Fibroblast of pulmonary artery (primary cell): ENCODE measurements at regions not wholly inside any gene's neighbourhood (a gene's known extent, or its start where the extent isn't known, plus 50 kb on each side); places are given as distances from the start of the nearest gene placed in this dataset.

Experiments used
- DNase-seq: peaks from one replicate; pipeline ENCODE4 v3.0.0-alpha.2; 2010; ENCODE audit warnings: low read depth
- H3K4me3 ChIP-seq: replicated peaks from 2 replicates; pipeline ENCODE4 v1.5.1; 2011; ENCODE audit warnings: low read depth, mild to moderate bottlenecking, control low read depth, low read length, moderate library complexity
- TF ChIP-seq, protein P1 (sequence below): IDR thresholded peaks from 2 replicates; pipeline ENCODE4 v1.5.1; 2011; ENCODE audit warnings: mild to moderate bottlenecking, control low read depth, low read length, inconsistent platforms; ENCODE audit errors: missing control alignments

DNA sequence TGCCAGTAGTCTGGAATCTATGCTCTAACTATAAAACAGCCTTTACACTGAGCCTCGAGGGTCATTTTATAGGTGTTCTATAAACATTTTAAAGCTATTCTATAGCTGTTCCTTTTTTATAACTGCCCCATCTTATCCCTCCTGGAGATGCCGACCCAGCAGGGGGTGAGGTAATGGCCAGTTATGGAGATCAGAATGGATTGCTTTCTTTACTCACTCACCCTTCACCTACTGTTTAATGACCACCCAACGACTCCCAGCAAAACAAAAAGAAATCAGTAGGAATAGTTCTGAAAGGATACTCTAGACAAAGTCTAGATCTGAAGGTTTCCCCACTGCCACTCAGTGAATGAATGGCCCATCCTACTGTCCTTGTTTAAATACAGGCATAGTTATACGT lies 1113.1 kb downstream of the FAT4 start:
- no peak overlapping the region for H3K4me3 ChIP-seq
- no peak for DNase-seq
- TF ChIP-seq, protein P1, sequence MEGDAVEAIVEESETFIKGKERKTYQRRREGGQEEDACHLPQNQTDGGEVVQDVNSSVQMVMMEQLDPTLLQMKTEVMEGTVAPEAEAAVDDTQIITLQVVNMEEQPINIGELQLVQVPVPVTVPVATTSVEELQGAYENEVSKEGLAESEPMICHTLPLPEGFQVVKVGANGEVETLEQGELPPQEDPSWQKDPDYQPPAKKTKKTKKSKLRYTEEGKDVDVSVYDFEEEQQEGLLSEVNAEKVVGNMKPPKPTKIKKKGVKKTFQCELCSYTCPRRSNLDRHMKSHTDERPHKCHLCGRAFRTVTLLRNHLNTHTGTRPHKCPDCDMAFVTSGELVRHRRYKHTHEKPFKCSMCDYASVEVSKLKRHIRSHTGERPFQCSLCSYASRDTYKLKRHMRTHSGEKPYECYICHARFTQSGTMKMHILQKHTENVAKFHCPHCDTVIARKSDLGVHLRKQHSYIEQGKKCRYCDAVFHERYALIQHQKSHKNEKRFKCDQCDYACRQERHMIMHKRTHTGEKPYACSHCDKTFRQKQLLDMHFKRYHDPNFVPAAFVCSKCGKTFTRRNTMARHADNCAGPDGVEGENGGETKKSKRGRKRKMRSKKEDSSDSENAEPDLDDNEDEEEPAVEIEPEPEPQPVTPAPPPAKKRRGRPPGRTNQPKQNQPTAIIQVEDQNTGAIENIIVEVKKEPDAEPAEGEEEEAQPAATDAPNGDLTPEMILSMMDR: no peak

DNA sequence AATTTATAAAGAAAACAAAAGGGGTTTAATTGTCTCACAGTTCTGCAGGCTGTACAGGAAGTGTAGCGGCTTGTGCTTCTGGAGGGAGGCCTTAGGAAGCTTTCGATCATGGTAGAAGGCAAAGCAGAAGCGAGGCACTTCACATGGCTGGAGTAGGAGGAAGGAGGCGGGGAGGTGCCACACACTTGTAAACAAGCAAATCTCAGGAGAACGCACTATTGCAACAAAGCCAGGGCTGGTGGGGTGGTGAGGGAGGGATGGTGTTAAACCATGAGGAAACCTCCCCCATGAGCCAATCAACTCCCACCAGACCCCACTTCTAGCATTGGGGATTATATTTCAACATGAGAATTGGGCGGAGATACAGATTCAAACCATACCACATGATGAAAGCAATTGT lies 1116.3 kb downstream of the FAT4 start:
- no peak overlapping the region for H3K4me3 ChIP-seq
- no peak for DNase-seq
- TF ChIP-seq, protein P1: no peak

DNA sequence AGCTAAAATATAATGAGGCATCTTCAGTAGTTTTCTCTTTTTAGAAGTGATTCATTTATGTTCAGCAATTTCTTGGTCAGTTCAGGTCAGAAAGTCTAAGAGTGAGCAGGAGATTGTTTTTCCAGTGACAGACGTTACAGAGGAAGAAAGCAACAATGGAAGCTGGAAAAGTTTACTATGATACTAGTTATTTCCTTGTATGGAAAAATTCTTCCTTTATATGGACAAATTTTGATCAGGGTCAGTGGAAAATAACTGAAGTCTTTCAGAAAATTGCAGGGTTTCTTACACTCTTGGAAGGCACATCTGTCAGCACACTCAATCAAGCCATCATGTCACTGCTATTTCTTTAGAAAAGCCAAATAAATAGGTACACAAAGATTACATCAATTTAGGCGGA lies 1120.7 kb downstream of the FAT4 start:
- no peak for DNase-seq
- H3K4me3 ChIP-seq: no peak overlapping the region
- TF ChIP-seq, protein P1: no peak

DNA sequence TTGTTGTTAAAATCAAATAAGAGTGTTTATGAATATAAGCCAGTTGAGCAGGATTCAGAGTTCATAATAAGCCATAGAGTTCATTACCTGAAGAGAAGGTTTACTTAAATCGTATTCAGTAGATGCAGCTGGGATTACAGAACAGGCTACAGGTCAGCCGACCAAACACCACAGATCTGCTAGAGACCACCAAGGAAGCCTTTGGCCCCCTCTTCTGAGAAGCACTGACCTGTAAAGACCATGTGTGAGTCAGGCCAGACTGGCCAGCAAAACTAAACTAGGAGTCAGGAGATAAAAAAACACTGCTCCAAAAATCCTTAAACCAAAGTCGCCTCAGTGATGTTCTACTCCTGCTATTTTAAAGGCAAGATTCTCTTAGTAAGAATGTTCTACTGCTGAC lies 1125.5 kb downstream of the FAT4 start:
- H3K4me3 ChIP-seq: no peak overlapping the region
- no peak for DNase-seq
- TF ChIP-seq, protein P1: no peak

DNA sequence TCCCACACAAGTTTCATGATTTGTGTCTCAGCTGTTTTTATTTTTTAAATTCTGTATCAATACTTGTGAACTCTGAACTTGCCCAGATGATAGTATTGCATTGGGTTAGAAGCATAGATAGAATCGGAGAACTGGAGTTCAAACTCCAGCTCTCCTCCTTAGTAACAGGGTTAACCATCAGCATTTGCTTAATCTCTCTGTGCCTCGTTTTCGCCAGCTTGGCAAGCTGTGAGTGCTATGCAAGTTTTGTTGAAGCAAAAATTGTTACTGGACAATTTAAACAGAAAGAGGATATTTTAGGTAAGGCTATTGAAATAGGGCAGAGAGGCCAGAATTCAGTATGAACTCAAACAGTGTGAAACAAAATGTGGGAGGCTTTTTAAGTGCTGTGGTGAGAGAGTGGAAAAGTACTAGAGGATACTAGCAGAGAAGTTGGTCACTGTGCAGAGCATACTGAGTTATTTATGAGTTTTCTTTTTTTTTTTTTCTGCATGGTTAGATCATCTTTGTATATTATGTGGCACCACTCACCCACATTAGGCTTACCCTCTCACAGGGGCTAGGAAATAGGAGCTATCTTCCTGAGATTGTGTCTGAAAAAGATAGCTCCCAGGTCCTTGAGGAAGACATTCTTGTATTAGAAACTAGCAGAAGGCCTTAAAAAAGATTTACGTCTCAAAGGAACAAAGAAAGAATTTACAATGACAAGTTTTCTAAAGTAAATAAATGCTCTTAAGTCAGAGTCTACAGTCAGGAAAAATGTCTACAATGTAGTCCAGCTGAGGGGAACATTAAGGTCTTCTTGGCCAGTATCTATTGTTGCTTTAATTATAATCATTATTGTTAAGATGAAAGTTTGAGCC lies 1126.6 kb downstream of the FAT4 start:
- TF ChIP-seq, protein P1: no peak
- no peak for DNase-seq
- no peak overlapping the region for H3K4me3 ChIP-seq

DNA sequence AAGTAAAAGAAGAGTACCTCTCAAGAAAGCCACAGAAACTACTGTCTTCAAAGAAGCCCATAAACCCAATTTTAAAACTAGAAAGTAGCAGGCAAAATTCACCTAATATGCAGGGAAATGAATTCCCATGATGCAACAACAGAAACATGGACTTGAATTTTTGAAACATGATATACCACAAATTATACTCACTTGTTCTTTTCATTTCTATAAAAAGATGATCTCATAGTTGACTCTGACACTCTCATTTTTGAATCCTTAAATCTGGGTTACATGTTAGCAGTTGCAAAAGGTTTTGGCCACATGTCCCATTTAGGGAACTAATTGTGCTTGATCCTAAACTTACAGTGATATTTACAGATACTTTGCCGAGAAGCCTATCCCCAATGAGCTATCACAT lies 1130.8 kb downstream of the FAT4 start:
- no peak for DNase-seq
- TF ChIP-seq, protein P1: no peak
- H3K4me3 ChIP-seq: no peak overlapping the region

DNA sequence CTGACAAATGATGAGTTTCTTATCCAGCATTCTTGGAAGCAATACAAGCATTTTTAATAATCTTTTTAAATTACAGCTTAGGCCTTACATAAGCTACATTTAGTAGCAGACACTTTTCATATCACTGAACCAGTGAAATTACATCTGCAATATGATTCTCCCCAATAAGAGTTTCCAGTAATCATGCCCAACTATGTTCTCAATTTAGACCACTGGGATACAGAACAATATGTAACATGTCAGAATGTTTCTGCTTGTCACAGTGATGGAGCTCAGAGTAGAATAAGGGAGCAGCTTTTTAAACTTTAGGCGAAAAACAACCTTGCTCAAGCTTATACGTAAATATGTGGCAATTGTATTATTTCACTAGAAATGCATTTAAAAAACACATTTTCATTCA lies 1132.2 kb downstream of the FAT4 start:
- H3K4me3 ChIP-seq: no peak overlapping the region
- TF ChIP-seq, protein P1: no peak
- DNase-seq: no peak
